Gastroesophageal sphincter (tissue), 3 donors: ENCODE measurements at regions not wholly inside any gene's neighbourhood (a gene's known extent, or its start where the extent isn't known, plus 50 kb on each side); places are given as distances from the start of the nearest gene placed in this dataset.

Experiments used
- EP300 ChIP-seq: sonication (generic); formaldehyde crosslinking; IDR thresholded peaks from one replicate; pipeline ENCODE4 v1.6.1; 2017; ENCODE audit warnings: antibody characterized with exemption, mild to moderate bottlenecking
- POLR2A ChIP-seq, 2 donors: fragments of 450-650 bp; IDR thresholded peaks; one replicate each; pipeline ENCODE4 v1.6.1; 2017; ENCODE audit warnings: antibody characterized with exemption in 2 of 2, mild to moderate bottlenecking in 2 of 2, moderate library complexity in 1 of 2
- POLR2AphosphoS5 ChIP-seq: sonication (generic); formaldehyde crosslinking; IDR thresholded peaks from one replicate; pipeline ENCODE4 v1.6.1; 2017; ENCODE audit warnings: antibody characterized with exemption
- TF ChIP-seq, protein P1 (sequence below), 4 experiments: fragments of 200-600 bp in 2 of 4; fragments of 450-650 bp in 2 of 4; sonication (generic) in 1 of 4; IDR thresholded peaks; one replicate each; pipeline ENCODE4 v1.5.1; 2017 to 2019; ENCODE audit warnings: antibody characterized with exemption in 4 of 4, mild to moderate bottlenecking in 2 of 4, moderate library complexity in 2 of 4

DNA sequence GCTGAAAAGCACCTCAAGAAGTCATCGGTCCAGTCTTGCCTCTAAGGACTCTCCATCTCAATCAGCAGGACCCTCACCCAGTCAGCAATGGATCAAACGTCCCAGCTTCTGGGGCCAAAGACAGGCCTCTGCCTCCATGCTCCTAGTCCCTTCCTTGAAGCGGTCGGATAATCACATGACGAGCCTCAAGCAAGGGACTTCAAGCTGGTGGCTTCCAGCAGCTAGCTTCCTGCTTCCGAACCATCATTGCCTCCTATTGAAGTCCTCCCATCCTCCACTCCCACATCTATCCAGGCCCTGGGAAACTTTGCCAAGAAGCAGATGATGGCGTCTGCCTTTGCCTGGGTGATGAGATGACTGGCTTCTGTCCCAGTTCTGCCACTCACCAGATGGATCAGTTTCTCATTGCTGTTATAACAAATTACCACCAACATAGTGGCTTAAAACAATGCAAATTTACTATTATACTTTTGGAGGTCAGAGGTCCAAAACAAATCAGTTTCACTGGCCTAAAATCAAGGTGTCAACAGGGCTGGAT is 135.2 kb upstream of the MAMLD1 start:
- TF ChIP-seq POLR2A (IDR thresholded peaks at IDR 0.05) (no peak), EP300 (no peak), POLR2AphosphoS5 (no peak)
- TF ChIP-seq, protein P1, sequence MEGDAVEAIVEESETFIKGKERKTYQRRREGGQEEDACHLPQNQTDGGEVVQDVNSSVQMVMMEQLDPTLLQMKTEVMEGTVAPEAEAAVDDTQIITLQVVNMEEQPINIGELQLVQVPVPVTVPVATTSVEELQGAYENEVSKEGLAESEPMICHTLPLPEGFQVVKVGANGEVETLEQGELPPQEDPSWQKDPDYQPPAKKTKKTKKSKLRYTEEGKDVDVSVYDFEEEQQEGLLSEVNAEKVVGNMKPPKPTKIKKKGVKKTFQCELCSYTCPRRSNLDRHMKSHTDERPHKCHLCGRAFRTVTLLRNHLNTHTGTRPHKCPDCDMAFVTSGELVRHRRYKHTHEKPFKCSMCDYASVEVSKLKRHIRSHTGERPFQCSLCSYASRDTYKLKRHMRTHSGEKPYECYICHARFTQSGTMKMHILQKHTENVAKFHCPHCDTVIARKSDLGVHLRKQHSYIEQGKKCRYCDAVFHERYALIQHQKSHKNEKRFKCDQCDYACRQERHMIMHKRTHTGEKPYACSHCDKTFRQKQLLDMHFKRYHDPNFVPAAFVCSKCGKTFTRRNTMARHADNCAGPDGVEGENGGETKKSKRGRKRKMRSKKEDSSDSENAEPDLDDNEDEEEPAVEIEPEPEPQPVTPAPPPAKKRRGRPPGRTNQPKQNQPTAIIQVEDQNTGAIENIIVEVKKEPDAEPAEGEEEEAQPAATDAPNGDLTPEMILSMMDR (IDR thresholded peaks at IDR 0.05) = no peak
